GM21825 (cell line): ENCODE measurements at regions not wholly inside any gene's neighbourhood (a gene's known extent, or its start where the extent isn't known, plus 50 kb on each side); places are given as distances from the start of the nearest gene placed in this dataset.

Source experiments
- ATAC-seq: cut with Tn5 transposase; IDR thresholded peaks from one replicate; pipeline ENCODE4 v1.9.1; 2021; ENCODE audit warnings: mild to moderate bottlenecking, moderate library complexity; ENCODE audit not compliant: unreplicated experiment

DNA sequence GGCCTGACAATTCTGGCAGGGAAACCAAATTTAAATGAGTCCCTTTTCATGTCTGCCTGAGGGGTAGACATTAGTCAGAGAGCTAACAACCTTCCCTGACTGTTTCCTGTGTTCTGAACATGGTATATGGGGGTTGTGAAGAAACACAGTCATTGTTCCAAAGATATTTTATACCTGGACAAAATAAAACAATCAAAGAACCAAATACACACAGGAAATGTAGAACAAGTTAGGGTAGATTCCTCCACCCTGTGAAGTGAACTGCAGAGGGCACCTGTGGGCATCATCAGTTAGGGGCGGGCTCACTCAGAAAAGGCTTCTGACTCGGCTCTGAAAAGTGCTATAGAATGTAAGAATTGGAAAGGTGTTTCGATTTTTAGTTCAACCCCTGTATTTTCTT is 231.9 kb upstream of the CADM1 start:
- ATAC-seq, result no peak

DNA sequence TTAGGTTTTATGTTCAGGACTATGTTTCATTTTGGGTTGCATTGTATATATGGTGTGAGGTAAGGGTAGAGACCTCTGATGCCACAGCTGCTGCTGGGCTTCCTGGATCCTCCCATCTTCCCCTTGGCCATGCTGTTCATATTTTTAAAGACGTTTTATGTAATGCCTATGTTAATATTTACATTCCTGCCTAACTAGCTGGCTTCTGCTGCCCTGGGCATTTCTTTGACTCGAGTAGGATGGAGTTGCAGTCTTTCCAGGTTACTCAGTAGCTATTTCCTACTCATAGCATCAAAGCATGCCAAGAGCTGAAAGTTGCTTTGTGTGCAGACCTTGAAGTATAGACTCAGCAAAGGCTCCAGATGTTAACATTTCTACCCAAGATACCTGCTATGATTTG is 220.5 kb upstream of the CADM1 start:
- ATAC-seq, result no peak

DNA sequence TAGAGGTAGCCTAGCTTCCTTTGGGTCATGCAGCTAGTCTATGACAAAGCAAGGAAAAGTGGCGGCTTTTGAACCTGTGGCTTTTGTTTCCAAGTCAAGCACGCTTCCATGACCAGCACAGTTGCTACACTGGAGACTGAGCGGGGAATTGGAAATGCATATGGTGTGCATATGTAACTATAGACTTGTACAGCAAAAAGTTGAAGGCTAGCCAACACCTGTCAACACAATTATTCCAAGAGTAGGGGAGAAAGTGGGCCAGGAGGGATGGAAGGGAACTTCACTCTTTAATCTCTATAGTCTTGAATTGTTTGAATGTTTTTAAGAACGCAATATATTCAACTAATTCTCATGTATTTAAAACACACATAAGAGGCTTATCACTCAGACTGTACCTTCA is 218.5 kb upstream of the CADM1 start:
- no peak for ATAC-seq

DNA sequence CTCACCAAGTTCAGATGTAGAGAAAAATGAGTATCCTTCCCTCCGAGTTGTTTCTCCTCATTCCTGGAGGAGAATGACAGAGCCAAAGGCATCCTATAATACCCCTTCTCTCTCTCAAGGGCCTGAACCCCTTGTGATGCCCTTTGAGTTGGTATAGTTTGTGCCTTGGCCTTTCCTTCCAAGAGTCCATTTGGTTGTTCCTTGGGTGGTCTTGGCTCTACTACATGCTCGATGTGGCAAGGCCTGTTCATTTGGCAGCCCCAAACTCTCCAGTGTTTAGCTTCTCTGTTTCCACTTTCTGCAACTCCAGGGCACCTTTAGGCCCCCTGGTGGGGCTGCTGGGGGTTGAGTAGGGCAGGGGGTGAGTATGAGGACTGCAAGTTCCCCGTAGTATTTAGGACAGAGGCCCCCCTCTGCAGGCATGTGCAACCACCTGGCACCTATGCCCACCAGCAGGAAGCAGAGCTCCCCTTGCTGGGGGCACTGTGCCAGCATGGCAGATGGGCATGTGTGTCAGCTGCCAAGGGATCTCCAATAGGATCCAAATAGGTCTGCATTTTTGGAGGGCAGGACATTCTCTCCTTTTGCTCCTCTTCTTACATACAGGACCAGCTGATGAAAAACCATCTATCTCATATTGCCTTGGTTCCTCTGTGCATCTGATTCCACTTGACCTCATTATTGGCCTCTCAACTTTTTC is 217.2 kb upstream of the CADM1 start:
- ATAC-seq, result no peak

DNA sequence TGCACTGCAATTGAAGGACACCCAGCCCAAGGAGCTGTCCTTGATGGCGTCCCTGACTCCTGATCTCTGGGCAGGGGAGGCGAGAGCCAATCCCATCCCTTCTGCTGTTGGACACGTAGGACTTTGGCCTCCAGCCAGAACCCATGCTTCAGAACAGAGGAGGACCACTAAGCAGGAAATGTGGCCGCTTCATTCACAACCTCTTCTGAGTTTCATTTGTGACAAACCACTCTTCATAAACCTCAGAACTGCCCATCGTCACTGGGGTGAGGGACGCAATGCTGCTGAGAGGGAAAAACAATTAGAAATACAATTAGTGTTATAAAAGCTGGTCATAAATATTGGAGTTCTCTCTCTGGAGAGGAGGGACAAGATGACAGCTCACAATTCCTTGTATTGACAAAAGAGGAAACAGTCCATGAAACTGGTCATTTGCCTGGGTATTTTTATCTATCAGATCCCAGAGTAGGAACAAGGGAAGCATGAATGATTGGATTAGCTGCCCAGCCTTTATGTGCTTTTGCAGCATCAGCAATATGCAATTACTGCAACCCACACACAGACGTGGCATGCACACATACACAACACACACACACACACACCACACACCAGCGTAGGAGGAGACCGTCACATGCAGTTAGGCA is 216.5 kb upstream of the CADM1 start:
- ATAC-seq, result no peak

DNA sequence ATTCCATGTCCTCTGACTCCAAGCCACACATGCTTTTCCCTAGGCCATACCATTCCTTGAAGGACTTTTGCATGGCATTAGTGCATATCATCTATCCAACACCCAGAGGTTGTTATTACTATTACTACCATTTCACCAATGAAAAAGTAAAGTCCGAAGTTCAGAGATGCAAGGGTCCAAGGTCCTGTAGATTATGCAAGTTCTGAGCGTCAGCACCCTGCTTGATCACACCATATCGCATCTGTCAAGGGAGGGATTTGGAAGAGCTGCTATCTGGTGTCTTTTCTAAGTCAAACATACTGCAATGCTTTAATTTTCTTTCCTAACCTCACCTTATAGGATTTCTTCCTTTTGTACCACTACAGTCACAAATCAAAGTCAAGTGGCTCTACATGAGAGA is 214.7 kb upstream of the CADM1 start:
- ATAC-seq, result no peak

DNA sequence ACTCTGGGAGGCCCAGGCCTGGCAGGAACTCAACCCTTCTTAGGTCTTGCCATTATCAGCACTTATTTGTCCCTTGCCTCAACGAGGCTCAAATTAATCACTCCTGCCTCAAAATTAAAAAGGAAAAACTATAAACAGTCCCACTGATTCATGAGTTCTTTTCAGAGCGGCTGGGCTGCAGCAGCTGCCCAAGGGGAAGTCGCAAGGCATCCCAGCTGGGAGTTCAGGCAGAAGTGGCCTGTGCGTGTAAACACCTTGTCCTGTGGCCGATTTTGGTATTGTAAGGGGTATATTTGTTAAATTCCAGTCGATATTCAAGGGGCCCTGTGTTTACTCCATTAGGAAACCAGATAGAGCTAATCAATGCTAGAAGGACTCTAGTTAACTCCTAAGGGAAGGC is 213.9 kb upstream of the CADM1 start:
- ATAC-seq, result no peak

DNA sequence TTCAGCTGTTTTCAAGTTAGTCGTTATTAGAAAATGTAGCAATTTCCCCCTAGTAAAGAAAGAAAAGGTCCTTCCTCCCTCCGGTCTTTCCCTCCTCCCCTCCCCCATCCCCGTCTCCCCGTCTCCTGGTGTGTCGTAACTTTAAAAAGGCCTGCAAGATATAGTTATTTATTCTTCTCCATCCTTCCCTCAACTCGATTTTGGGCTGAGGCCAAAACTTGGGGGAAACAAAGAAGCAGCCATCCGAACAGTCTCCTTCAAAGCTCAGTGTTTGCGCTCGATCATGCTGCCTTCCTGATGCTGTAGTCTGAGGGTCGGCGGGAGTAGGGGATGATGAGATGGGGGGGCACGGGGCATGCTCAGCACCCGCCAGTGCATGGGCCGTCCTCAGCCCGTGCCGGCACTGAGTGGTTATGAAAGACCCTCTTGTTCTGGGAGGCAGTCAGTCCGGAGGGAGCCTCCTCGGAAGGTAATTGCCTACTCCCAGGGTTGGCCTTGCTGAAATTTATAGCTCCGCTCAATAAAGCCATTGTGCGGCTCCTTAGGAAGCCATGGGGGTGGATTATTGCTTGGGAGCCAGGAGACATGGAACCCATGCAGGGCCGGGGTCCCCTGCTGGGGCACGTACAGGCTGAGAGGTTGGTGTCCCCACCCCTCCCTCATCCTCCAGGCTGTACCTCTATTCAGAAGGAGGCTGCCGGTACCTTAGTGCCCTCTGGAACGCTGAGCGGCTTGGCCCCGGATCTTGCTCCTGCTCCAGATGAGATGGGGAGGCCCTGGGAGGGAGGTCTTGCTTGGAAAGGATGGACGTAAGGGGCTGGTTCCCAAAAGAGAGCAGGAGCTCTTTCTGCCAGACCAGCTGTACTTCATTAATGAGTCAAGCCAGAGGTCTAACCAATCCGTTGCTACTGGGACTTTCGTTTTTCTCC is 212.7 kb upstream of the CADM1 start:
- ATAC-seq, result no peak

DNA sequence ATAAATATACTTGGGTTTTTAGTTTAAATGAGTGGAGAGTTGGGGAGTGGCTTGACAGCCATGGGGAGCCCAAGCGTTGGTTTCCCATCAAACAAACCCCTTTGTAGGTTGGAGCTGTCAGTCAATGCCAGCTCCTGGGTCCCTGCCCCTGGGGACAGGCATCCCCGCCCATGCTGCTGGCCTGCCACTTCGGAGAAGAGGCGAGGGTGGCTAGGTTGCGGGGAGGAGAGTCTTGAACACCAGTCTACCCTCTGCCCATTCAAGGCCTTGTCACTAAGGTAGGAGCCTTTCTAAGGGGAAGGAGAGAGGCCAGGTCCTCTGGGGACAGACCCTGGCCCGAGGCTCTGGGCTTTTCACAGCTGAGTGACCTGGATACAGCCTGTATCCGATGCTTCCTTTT is 211.9 kb upstream of the CADM1 start:
- no peak for ATAC-seq

DNA sequence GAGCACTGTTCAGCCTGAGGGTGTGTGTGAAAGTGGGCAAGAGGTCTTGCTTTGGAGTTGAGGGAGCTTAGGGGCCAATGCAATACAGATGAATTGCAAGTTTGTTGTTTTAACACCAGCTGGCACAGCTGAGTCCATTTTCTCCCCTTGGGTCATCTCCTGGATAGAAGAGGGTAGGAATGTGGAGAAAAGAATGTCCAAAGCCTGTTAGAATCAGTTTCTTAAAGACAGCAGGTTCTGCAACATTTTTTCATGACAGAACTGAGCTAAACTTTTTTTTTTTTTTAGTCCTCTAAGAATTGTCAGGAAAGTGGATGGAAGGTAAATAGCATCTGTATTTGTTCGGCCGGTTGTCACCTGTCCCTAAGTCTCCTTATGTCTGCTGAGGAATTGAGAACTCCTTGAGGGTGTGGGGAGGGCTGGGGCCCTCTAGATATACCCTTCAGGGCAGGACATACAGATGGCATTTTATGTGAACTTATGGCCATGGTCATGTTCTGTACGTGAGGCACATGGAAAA is 211.1 kb upstream of the CADM1 start:
- ATAC-seq, result no peak

DNA sequence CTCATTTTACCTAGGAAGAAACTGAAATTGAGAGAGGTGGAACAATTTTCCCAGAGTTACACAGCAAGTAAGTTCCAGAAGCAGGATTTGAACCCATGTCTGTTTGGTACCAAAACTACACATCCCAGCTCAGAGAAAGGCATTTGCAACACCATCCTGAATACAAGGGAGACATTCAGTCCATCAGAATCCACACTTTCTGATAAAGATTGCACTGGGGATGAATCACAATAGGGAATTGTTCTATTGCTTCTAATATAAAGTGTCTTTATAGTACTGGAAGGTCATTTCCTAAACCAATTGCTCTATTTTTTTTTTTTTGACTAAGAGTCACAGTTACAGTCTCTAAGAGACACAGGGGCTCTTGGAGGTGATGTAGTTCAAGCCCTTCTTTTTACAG is 208.1 kb upstream of the CADM1 start:
- no peak for ATAC-seq

DNA sequence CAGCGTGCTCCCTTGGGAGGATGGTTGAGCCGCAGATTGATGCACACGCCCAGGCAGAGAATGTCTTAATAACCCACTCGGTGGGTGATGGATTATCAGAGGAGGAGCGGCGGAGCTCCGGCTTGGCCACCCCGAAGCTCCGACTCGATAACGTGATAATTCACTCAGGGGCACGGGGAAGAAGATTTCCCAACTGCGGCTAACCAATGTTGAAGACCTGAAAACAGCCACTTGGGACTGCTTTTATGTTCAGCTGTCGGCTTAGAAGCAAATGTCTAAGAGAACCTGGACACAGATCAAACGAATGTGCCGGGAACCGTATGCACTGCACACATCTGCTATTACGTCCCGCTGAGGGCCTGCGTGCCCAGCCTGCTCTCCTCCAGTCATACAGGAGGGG is 206.8 kb upstream of the CADM1 start:
- no peak for ATAC-seq

DNA sequence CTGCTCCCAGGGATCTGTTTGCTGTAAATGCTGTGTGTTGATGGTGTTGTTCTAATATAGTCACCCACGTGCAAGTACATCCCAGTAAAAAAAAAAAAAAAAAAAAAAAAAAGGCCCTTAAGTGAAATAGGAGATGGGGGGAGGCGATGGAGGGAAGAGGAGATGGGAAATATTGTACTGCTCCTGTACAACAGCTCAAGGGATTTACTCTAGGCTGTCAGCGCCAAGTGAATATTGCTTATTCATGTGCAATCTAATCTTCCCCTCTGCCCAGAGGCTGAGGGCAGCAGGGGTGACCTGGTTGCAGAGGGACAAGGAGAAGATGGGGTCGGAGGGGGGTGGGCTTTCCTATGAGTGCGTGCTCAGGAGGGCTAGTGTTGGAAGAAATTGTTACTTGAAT is 206.2 kb upstream of the CADM1 start:
- ATAC-seq, result no peak

DNA sequence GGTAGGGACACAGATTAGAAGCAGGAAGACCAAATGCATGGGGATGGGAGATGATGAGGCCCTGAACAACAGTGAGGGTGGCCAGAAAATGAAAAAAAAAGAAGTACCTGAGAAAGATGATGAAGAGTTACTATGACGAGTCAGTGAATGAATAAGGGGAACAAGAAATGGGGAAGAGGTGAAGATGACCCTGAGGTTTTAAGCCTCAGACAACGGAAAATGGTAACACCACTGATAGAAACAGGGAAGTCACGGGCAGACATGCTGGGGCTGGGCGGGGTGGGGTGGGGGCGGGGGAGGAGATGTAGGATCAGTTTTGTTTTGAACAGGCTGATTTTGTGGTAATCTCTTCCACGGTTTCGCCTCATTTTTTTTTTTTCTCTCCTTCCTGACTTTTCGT is 205.1 kb upstream of the CADM1 start:
- no peak for ATAC-seq

DNA sequence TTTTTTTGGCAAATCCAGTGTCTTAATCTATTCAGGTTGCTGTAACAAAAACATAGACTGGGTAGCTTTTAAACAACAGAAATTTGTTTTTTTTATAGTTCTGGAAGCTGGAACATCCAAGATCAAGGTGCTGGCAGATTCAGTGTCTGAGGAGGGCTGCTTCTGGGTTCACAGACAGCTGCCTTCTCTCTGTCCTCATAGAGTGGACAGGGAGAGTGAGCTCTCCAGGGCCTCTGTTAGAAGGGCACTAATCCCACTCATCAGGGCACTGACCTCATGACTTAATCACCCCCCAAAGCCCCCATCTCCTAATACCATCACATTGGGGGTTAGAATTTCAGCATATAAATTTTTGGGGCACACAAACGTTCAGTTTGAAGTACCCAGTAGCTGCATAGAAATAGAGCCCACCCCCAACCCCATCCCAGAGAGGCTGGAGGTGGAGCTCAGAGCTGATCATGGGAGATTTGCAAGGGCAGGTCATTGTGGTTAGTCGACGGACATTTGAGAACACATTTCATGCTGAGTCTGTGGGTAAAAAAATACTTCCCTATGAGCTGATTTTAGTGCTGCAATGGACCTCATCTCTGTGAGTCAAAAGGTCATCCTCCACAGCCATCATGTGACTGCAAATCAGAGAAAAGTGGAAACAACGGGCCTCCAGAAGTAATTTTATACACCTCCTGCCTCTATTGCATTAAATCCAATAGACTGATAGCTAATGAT is 203.1 kb upstream of the CADM1 start:
- no peak for ATAC-seq

DNA sequence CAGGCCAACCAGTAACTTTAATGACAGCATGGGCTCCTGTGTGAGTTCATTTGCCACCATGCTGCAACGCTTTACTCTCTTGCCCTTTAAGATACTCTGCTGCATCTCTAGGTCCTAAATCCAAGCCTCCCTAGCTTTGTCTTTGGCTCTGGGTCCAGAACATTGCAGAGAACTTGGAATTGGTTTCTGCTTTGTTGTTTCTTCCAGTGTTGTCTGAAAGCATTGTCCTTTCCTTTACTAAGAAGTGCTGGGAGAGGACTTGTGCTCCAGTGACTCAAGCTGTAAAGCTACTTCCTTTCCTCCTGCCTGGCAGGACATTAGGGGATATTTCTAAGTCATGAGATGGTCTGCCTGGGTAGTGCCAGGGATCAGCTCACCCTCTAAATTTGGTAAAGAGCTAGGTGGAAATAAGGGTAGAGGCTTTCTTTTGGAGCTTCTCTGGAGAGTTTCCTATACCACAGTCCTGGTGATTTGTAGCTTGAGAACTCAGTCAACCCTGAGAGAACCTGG is 202.5 kb upstream of the CADM1 start:
- no peak for ATAC-seq

DNA sequence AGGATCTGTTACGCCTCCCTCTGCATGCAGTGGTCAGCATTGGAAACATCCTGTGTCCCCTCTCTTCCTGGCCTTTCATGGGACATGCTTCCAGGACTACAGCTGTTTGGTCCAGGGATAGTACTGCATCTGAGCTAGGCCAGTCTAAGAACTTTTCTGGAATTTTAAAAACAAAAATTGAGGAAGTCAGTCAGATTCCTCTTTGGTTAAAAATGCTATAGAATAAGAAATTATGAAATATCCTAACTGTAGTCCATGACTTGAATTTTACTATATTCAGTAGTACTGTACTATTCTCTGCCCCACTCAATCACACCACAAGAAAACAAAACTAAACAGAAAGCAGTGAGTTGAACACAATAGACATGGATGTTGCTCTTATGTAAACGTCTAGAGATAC is 201.0 kb upstream of the CADM1 start:
- ATAC-seq, result no peak

DNA sequence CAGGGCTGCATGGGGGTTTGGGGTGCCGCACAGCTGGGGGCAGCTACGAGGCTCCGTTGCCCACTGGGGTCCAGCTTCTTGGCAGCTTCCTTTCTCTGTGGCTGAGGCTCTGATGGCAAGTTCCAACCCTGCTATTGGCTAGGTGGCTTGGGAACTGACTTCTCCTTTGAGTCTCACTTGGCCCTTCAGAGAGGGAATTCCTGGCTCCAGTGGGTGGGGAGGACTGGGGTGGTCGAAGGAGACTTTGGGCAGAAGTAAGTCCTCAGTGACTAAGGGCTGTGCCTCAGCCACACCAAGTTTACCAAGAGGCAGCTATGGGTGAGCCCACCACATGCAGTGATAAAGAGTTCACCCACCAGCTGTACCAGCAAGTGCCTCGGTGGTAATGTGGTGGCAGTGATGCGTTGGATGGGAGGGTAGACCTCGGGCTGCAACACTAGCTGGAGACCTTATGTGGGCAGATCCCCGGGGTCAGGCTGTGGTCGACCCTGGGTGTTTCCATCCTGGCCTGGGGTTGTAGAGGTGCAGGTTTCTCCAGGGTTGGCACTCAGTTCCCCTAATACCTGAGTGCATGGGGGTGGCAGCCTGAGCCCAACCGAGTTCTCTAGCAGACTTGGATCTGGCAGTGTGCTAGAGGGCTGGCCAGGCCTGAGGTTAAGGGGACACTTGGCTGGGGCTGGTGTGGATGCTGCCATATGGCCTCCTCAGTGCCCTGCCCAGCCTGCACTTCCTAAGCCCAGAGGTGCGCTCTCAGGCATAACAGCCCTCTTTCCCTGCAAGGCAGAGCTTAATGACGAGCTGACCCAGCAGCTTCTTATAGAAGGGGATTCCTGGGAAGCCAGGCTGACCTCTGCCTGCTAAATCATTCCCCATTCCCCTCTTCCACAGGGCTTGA is 197.0 kb upstream of the CADM1 start:
- no peak for ATAC-seq

DNA sequence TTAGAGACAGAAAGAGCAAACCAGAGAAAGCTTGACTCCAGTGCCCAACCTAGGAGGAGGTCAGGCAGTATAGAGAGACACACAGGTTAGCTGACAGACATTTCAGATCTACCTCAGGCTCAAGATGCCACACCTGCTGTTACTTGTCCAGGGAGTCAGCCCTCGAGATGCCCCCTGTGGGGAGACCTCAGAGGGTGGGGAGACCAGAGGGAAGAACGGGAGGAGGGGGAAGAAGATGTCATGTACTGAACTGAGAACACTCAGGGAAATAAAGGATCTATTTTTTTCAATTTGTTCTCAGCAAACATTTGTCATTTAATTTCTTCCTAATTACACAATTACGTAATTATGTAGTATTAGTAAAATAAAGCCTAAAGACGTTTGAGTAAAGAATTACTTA is 196.3 kb upstream of the CADM1 start:
- no peak for ATAC-seq

DNA sequence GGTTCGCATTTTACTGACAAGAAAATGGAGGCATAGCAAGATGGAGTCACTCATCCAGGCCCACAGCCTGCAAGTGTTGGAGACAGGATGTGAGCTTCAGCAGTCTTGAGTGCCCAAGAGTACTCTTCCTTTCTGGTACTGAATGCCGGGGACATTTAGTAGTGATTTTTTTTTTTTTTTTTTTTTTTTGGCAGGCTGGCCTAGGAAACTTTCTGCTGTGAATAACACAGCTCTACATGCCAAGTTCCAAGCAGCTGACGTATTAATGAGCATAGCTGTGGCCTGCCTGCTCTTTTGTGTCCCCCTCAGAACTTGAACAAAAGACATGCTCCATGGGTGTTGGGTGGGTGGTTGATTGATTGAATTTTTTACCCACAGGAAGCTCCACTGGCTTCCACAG is 195.5 kb upstream of the CADM1 start:
- no peak for ATAC-seq
